ENCODE measurements at regions not wholly inside any gene's neighbourhood (a gene's known extent, or its start where the extent isn't known, plus 50 kb on each side); places are given as distances from the start of the nearest gene placed in this dataset.

- intact Hi-C loops (cut with DNase I; ENCODE audit: low total_unique reads), result no loop called here
- H3K9me3 ChIP-seq, result no peaks in the 10 kb centered on the region
- no peaks in the 10 kb centered on the region for H3K4me1 ChIP-seq
- no peaks in the 10 kb centered on the region for H3K36me3 ChIP-seq
- H3K27me3 ChIP-seq, result no peaks in the 10 kb centered on the region
- DNase-seq, result no peak
- 80% methylated on average over 7 of the region's 7 CpGs; no CpG with 5 or more reads in 1 of the 2 donors for WGBS, 2 donors (ENCODE audit: low coverage in 1 of 2)
- TF ChIP-seq POLR2AphosphoS5 (IDR thresholded peaks at IDR 0.05), result no peak
- no peak for TF ChIP-seq EP300 (IDR thresholded peaks at IDR 0.05; ENCODE audit: low read depth)
- TF ChIP-seq POLR2A (IDR thresholded peaks at IDR 0.05), result no peak
- no peak for TF ChIP-seq CTCF (IDR thresholded peaks at IDR 0.05)
- in situ Hi-C loops (cut with MboI; ENCODE audit: low pct_ligation_motif_present in 1 of 4, low pct_unique_long_range_greater_than_20kb in 1 of 4, low sequenced_read_pairs in 3 of 4), result no loop called here
- H3K4me3 ChIP-seq, result no peak overlapping the region
- H3K27ac ChIP-seq, result no peak overlapping the region
These were observed 188.2 kb downstream of the SHANK2 start for GRCh38 chr11:71064183-71064582.

GRCh38 chr11:71063129-71063528 is 189.2 kb downstream of the SHANK2 start:
- intact Hi-C loops (cut with DNase I; ENCODE audit: low total_unique reads) (no loop called here), in situ Hi-C loops (cut with MboI; ENCODE audit: low pct_ligation_motif_present in 1 of 4, low pct_unique_long_range_greater_than_20kb in 1 of 4, low sequenced_read_pairs in 3 of 4) (no loop called here)
- Histone ChIP-seq H3K4me3 (no peak overlapping the region), H3K27me3 (no peaks in the 10 kb centered on the region), H3K36me3 (no peaks in the 10 kb centered on the region), H3K4me1 (no peaks in the 10 kb centered on the region), H3K9me3 (no peaks in the 10 kb centered on the region), H3K27ac (no peak overlapping the region)
- no peak for DNase-seq
- no peak for TF ChIP-seq POLR2A (IDR thresholded peaks at IDR 0.05)
- TF ChIP-seq POLR2AphosphoS5 (IDR thresholded peaks at IDR 0.05), result no peak
- no peak for TF ChIP-seq CTCF (IDR thresholded peaks at IDR 0.05)
- TF ChIP-seq EP300 (IDR thresholded peaks at IDR 0.05; ENCODE audit: low read depth), result no peak
- WGBS, 2 donors (ENCODE audit: low coverage in 1 of 2), result 88 to 93% methylated on average over 7 of the region's 7 CpGs

GRCh38 chr11:71062199-71062598 is 190.2 kb downstream of the SHANK2 start:
- H3K9me3 ChIP-seq, result no peaks in the 10 kb centered on the region
- intact Hi-C loops (cut with DNase I; ENCODE audit: low total_unique reads), result no loop called here
- H3K4me3 ChIP-seq, result no peak overlapping the region
- 95 to 100% methylated on average over 1 to 3 of the region's 3 CpGs for WGBS, 2 donors (ENCODE audit: low coverage in 1 of 2)
- DNase-seq, result no peak
- no peak overlapping the region for H3K27ac ChIP-seq
- in situ Hi-C loops (cut with MboI; ENCODE audit: low pct_ligation_motif_present in 1 of 4, low pct_unique_long_range_greater_than_20kb in 1 of 4, low sequenced_read_pairs in 3 of 4), result no loop called here
- no peaks in the 10 kb centered on the region for H3K27me3 ChIP-seq
- no peaks in the 10 kb centered on the region for H3K4me1 ChIP-seq
- no peaks in the 10 kb centered on the region for H3K36me3 ChIP-seq
- TF ChIP-seq EP300 (IDR thresholded peaks at IDR 0.05; ENCODE audit: low read depth) (no peak), POLR2AphosphoS5 (IDR thresholded peaks at IDR 0.05) (no peak), POLR2A (IDR thresholded peaks at IDR 0.05) (no peak), CTCF (IDR thresholded peaks at IDR 0.05) (no peak)

GRCh38 chr11:71060391-71060791 is 192.0 kb downstream of the SHANK2 start:
- WGBS, 2 donors (ENCODE audit: low coverage in 1 of 2), result 60 to 77% methylated on average over 1 to 9 of the region's 9 CpGs
- intact Hi-C loops (cut with DNase I; ENCODE audit: low total_unique reads), result no loop called here

More at GRCh38 chr11:71060391-71060791, 192.0 kb downstream of the SHANK2 start:
- TF ChIP-seq POLR2AphosphoS5 (IDR thresholded peaks at IDR 0.05), result no peak
- no peak for TF ChIP-seq EP300 (IDR thresholded peaks at IDR 0.05; ENCODE audit: low read depth)
- TF ChIP-seq POLR2A (IDR thresholded peaks at IDR 0.05), result no peak
- TF ChIP-seq CTCF (IDR thresholded peaks at IDR 0.05), result no peak
- H3K27ac ChIP-seq, result no peak overlapping the region
- H3K36me3 ChIP-seq, result no peaks in the 10 kb centered on the region
- no peaks in the 10 kb centered on the region for H3K4me1 ChIP-seq
- H3K27me3 ChIP-seq, result no peaks in the 10 kb centered on the region
- no peak overlapping the region for H3K4me3 ChIP-seq
- in situ Hi-C loops (cut with MboI; ENCODE audit: low pct_ligation_motif_present in 1 of 4, low pct_unique_long_range_greater_than_20kb in 1 of 4, low sequenced_read_pairs in 3 of 4), result no loop called here
- no peaks in the 10 kb centered on the region for H3K9me3 ChIP-seq
- DNase-seq, result no peak

All from transverse colon (tissue), 4 donors.